K562 (cell line): ENCODE measurements at regions not wholly inside any gene's neighbourhood (a gene's known extent, or its start where the extent isn't known, plus 50 kb on each side); places are given as distances from the start of the nearest gene placed in this dataset.

Experiments
- ATAC-seq: fragments of 200-7000 bp; cut with Tn5 transposase; 3 replicates; pipeline ENCODE4 v1.9.1; 2020; ENCODE audit warnings: moderate library complexity
- BruUV-seq: library from RNA; stranded (reverse); fragments of 400-500 nt; replicated peaks from 2 replicates; lab custom pipeline; 2021; lab: Mats Ljungman, UMichigan
- CTCF ChIA-PET: fragments of 300-600 bp; formaldehyde crosslinking; extraction: SDS; loops from one replicate; lab custom pipeline; 2021; ENCODE audit warnings: low intra/inter-chr PET ratio; lab: Yijun Ruan, JAX
- POLR2A ChIA-PET: fragments of 300-600, 350-650 bp; sonication (Branson Sonifier 250); formaldehyde crosslinking; extraction: SDS; loops from one replicate; lab custom pipeline; 2021; ENCODE audit warnings: antibody characterized with exemption, inconsistent platforms; lab: Yijun Ruan, JAX
- DNase-seq, 4 experiments: peaks; one replicate each; pipeline versions ENCODE4 v3.0.0 to v3.0.0-alpha.2; 2011 to 2018; ENCODE audit warnings: low spot score in 3 of 4, mixed read lengths in 3 of 4; ENCODE audit errors: extremely low read depth in 1 of 4
- FAIRE-seq: peaks from 2 replicates; lab custom pipeline; 2011; peaks lifted over from hg19 to GRCh38; lab: Jason Lieb, UNC
- H2AFZ ChIP-seq: 2 replicates; pipeline ENCODE4 v1.6.0; 2011; ENCODE audit warnings: low read depth, low read length, control low read depth, inconsistent platforms
- H3K27ac ChIP-seq: fragments of 200-600 bp; 3 replicates; pipeline ENCODE4 v1.8.0; 2011; ENCODE audit warnings: low read depth, mild to moderate bottlenecking, control low read depth, inconsistent platforms, low read length, moderate library complexity, mixed read lengths; ENCODE audit errors: extremely low read depth
- H3K27me3 ChIP-seq, 2 experiments: fragments of 300-600 bp in 1 of 2; 2 replicates in 1 of 2; 3 replicates in 1 of 2; pipeline versions ENCODE4 v1.6.0 to v1.8.0; 2011; ENCODE audit warnings: inconsistent platforms in 2 of 2, low read length in 2 of 2, mild to moderate bottlenecking in 1 of 2, mixed read lengths in 1 of 2, moderate library complexity in 1 of 2; ENCODE audit not compliant: control insufficient read depth in 2 of 2, insufficient read depth in 2 of 2
- H3K36me3 ChIP-seq: fragments of 300-600 bp; 3 replicates; pipeline ENCODE4 v1.8.0; 2011; ENCODE audit warnings: mild to moderate bottlenecking, low read length, inconsistent platforms; ENCODE audit not compliant: control insufficient read depth, insufficient read depth
- H3K4me1 ChIP-seq, 2 experiments: fragments of 200-600 bp in 1 of 2; replicated peaks in 1 of 2; 2 replicates in 1 of 2; 3 replicates in 1 of 2; pipeline versions ENCODE4 v1.5.1 to v1.8.0; 2011; ENCODE audit warnings: inconsistent platforms in 2 of 2, low read length in 2 of 2, mild to moderate bottlenecking in 1 of 2, mixed read lengths in 1 of 2, moderate library complexity in 1 of 2; ENCODE audit not compliant: control insufficient read depth in 2 of 2, insufficient read depth in 2 of 2
- H3K4me2 ChIP-seq: 2 replicates; pipeline ENCODE4 v1.6.1; 2011; ENCODE audit warnings: low read length, control low read depth, inconsistent platforms, mixed read lengths; ENCODE audit not compliant: insufficient read depth
- H3K4me3 ChIP-seq: fragments of 200-600 bp; sonication (generic), shearing (Covaris generic); 2 replicates; pipeline ENCODE4 v1.5.1; 2016; ENCODE audit warnings: control low read depth, inconsistent platforms
- H3K79me2 ChIP-seq: fragments of 200-600 bp; 3 replicates; pipeline ENCODE4 v1.8.0; 2011; ENCODE audit warnings: low read length, inconsistent platforms; ENCODE audit not compliant: control insufficient read depth, insufficient read depth
- H3K9ac ChIP-seq, 2 experiments: 2 replicates each; pipeline versions ENCODE4 v1.6.0 to v1.6.1; 2011; ENCODE audit warnings: low read depth in 2 of 2, low read length in 2 of 2, control low read depth in 1 of 2, inconsistent platforms in 1 of 2, mild to moderate bottlenecking in 1 of 2, mixed read lengths in 1 of 2; ENCODE audit not compliant: insufficient read depth in 1 of 2
- H3K9me1 ChIP-seq: one replicate; pipeline ENCODE4 v1.6.0; 2011; ENCODE audit warnings: inconsistent platforms, mild to moderate bottlenecking, low read length, moderate library complexity; ENCODE audit not compliant: control insufficient read depth, insufficient read depth
- H3K9me3 ChIP-seq: replicated peaks from 2 replicates; pipeline ENCODE4 v1.5.1; 2011; ENCODE audit warnings: low read depth, low read length, inconsistent platforms; ENCODE audit not compliant: control insufficient read depth, insufficient read depth
- H4K20me1 ChIP-seq: replicated peaks from 2 replicates; pipeline ENCODE4 v1.6.1; 2011; ENCODE audit warnings: low read length, inconsistent platforms, mixed read lengths; ENCODE audit not compliant: control insufficient read depth, insufficient read depth
- DPF2 ChIP-seq: fragments of 450-650 bp; IDR thresholded peaks from 2 replicates; pipeline ENCODE4 v1.6.1; 2016
- HBP1 ChIP-seq: fragments of 450-650 bp; formaldehyde crosslinking; IDR thresholded peaks from 2 replicates; pipeline ENCODE4 v1.4.0; 2022; ENCODE audit warnings: missing genetic modification characterization
- HMG20B ChIP-seq: fragments of 250-450 bp; sonication (Bioruptor Pico); IDR thresholded peaks from 2 replicates; pipeline ENCODE4 v1.5.0; 2021; ENCODE audit warnings: mild to moderate bottlenecking
- L3MBTL2 ChIP-seq: fragments of 450-650 bp; IDR thresholded peaks from 2 replicates; pipeline ENCODE4 v1.6.1; 2016; ENCODE audit warnings: mild to moderate bottlenecking, moderate library complexity
- POLR2AphosphoS5 ChIP-seq: IDR thresholded peaks from 2 replicates; pipeline ENCODE4 v1.6.1; 2011; ENCODE audit warnings: mild to moderate bottlenecking, low read depth, low read length, moderate library complexity; ENCODE audit not compliant: control insufficient read depth, insufficient read depth
- POLR2B ChIP-seq: fragments of 450-650 bp; IDR thresholded peaks from 2 replicates; pipeline ENCODE4 v1.6.1; 2018; ENCODE audit warnings: low read depth; ENCODE audit not compliant: partially characterized antibody
- TCFL5 ChIP-seq: fragments of 250-450 bp; sonication (Bioruptor Pico); conservative IDR thresholded peaks from 2 replicates; pipeline ENCODE4 v1.6.1; 2021; ENCODE audit warnings: mild to moderate bottlenecking, moderate library complexity, matching md5 sums
- TEAD2 ChIP-seq: fragments of 450-650 bp; IDR thresholded peaks from 2 replicates; pipeline ENCODE4 v1.6.1; 2016; ENCODE audit warnings: missing genetic modification characterization, control low read depth, missing compliant biosample characterization
- XRCC3 ChIP-seq: fragments of 450-650 bp; IDR thresholded peaks from 2 replicates; pipeline ENCODE4 v1.6.1; 2017; ENCODE audit warnings: mild to moderate bottlenecking, moderate library complexity
- ZEB2 ChIP-seq: fragments of 450-650 bp; IDR thresholded peaks from 2 replicates; pipeline ENCODE4 v1.6.1; 2016
- ZNF609 ChIP-seq: sonication (generic); formaldehyde crosslinking; IDR thresholded peaks from 2 replicates; pipeline ENCODE4 v1.8.1; 2023; ENCODE audit warnings: missing genetic modification reagents, mild to moderate bottlenecking, borderline replicate concordance
- WGBS: fragments of 100-300 bp; shearing (Covaris generic); methylation state at CpG from one replicate; pipeline ENCODE4 v1.1.6; 2016; ENCODE audit warnings: low coverage, mixed read lengths; ENCODE audit not compliant: insufficient coverage; ENCODE audit errors: missing lambda C conversion rate; 5-methylcytosine and 5-hydroxymethylcytosine counted together
- in situ Hi-C: fragments of 300-500 bp; cut with MboI; formaldehyde crosslinking; loops from 4 replicates; pipeline ENCODE4 v1.15.0; 2018; ENCODE audit warnings: inconsistent platforms, mixed read lengths
- intact Hi-C: fragments of 100-400 bp; cut with micrococcal nuclease; formaldehyde crosslinking; loops from 2 replicates; pipeline ENCODE4 v1.14.2; 2022
- TF ChIP-seq, protein P1 (sequence below), 3 experiments: fragments of 200-800 bp in 1 of 3; sonication (Bioruptor generic) in 1 of 3; sonication (generic) in 1 of 3; formaldehyde crosslinking in 1 of 3; IDR thresholded peaks; 2 replicates each; pipeline versions ENCODE4 v1.6.1 to v1.8.0; 2016 to 2022; ENCODE audit warnings: mild to moderate bottlenecking in 2 of 3, missing compliant biosample characterization in 2 of 3, missing genetic modification characterization in 2 of 3, missing genetic modification reagents in 1 of 3
- TF ChIP-seq, protein P2 (sequence below): fragments of 250-450 bp; sonication (Bioruptor Pico); IDR thresholded peaks from 2 replicates; pipeline ENCODE4 v1.8.0; 2022; ENCODE audit warnings: inconsistent platforms

DNA sequence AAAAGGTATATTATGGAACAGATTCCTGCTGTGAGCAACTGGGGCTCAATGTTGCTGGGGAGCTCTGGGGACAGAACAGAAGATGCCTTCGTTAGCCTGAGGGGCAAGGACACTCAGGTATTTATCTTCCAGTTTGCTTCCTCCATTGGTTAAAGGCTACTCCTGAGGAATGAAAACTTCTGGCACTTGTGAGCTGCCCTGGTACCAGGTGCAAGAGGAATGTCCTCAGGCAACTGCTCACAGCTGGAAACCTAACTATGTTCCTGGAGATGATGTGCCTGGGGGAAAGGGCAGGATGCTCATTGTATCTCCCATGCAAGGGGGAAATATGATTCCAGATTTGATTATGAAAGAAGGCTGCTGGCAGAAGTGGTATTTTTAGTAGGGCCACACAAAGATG is 54.0 kb upstream of the BBX start:
- Histone ChIP-seq H2AFZ (no peak overlapping the region), H3K9me1 (no peaks in the 10 kb centered on the region), H3K9ac (no peak overlapping the region), H3K9me3 (no peaks in the 10 kb centered on the region), H3K4me3 (no peak overlapping the region), H3K79me2 (no peaks in the 10 kb centered on the region), H3K4me2 (no peak overlapping the region), H3K4me1 (peaks cover 0 to 2% of the 10 kb centered on the region in 2 experiments; a peak in 2 of 5 replicates), H4K20me1 (no peaks in the 10 kb centered on the region), H3K36me3 (no peaks in the 10 kb centered on the region), H3K27ac (no peak overlapping the region), H3K27me3 (no peaks in the 10 kb centered on the region)
- ChIA-PET CTCF (no interaction called here), POLR2A (interaction anchor here (1.2 kb wide), 1 partner anchor 62 kb away, joined by 3 read pairs; no protein-coding TSS in a partner anchor)
- DNase-seq (no peak), FAIRE-seq (no peak), ATAC-seq (no peak)
- intact Hi-C loops: no loop called here
- in situ Hi-C loops: no loop called here
- BruUV-seq: no TSS peak
- 0% methylated on average over 1 of the region's 1 CpG for WGBS
- TF ChIP-seq DPF2: no peak
- no peak for TF ChIP-seq TCFL5 (CRISPR knock-in tag)
- no peak for TF ChIP-seq XRCC3
- TF ChIP-seq, protein P1, sequence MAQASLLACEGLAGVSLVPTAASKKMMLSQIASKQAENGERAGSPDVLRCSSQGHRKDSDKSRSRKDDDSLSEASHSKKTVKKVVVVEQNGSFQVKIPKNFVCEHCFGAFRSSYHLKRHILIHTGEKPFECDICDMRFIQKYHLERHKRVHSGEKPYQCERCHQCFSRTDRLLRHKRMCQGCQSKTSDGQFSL (CRISPR knock-in tag; IDR thresholded peaks at IDR 0.05): no peak
- TF ChIP-seq, protein P1 (tag; IDR thresholded peaks at IDR 0.05): no peak
- no peak for TF ChIP-seq ZNF609 (CRISPR knock-in tag)
- no peak for TF ChIP-seq L3MBTL2
- no peak for TF ChIP-seq HBP1 (CRISPR knock-in tag)
- TF ChIP-seq POLR2AphosphoS5: no peak
- TF ChIP-seq, protein P2, sequence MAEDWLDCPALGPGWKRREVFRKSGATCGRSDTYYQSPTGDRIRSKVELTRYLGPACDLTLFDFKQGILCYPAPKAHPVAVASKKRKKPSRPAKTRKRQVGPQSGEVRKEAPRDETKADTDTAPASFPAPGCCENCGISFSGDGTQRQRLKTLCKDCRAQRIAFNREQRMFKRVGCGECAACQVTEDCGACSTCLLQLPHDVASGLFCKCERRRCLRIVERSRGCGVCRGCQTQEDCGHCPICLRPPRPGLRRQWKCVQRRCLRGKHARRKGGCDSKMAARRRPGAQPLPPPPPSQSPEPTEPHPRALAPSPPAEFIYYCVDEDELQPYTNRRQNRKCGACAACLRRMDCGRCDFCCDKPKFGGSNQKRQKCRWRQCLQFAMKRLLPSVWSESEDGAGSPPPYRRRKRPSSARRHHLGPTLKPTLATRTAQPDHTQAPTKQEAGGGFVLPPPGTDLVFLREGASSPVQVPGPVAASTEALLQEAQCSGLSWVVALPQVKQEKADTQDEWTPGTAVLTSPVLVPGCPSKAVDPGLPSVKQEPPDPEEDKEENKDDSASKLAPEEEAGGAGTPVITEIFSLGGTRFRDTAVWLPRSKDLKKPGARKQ (CRISPR knock-in tag): no peak
- no peak for TF ChIP-seq TEAD2 (tag)
- no peak for TF ChIP-seq HMG20B (CRISPR knock-in tag)
- TF ChIP-seq POLR2B: no peak
- TF ChIP-seq ZEB2: no peak
